Sigmoid colon (tissue), 6 donors: ENCODE measurements at regions not wholly inside any gene's neighbourhood (a gene's known extent, or its start where the extent isn't known, plus 50 kb on each side); places are given as distances from the start of the nearest gene placed in this dataset.

Source experiments
- DNase-seq: peaks from one replicate; pipeline ENCODE4 v3.0.0-alpha.2; 2019
- H3K27ac ChIP-seq, 4 donors: fragments of 200-600 bp; sonication (generic); one replicate each; pipeline ENCODE4 v1.5.1; 2016 to 2019; ENCODE audit warnings: mild to moderate bottlenecking in 1 of 4
- H3K27me3 ChIP-seq, 3 donors: fragments of 200-600 bp; sonication (generic); one replicate each; pipeline ENCODE4 v1.5.1; 2019; ENCODE audit warnings: mild to moderate bottlenecking in 1 of 3
- H3K36me3 ChIP-seq, 4 donors: fragments of 200-600 bp; sonication (generic); one replicate each; pipeline ENCODE4 v1.5.1; 2016 to 2019
- H3K4me1 ChIP-seq, 4 donors: fragments of 200-600 bp; sonication (generic); one replicate each; pipeline ENCODE4 v1.5.1; 2017 to 2019
- H3K4me3 ChIP-seq, 4 donors: fragments of 200-600 bp; sonication (generic); one replicate each; pipeline ENCODE4 v1.5.1; 2017 to 2019; ENCODE audit warnings: mild to moderate bottlenecking in 2 of 4, moderate library complexity in 1 of 4
- H3K9me3 ChIP-seq, 4 donors: fragments of 200-600 bp in 3 of 4; sonication (generic) in 3 of 4; one replicate each; pipeline versions ENCODE4 v1.5.1 to v1.6.1; 2013 to 2019
- EP300 ChIP-seq, 4 donors: sonication (generic); formaldehyde crosslinking; IDR thresholded peaks; one replicate each; pipeline ENCODE4 v1.6.1; 2017; ENCODE audit warnings: antibody characterized with exemption in 4 of 4
- POLR2A ChIP-seq, 2 donors: fragments of 450-650 bp; IDR thresholded peaks; one replicate each; pipeline ENCODE4 v1.6.1; 2016; ENCODE audit warnings: antibody characterized with exemption in 2 of 2, mild to moderate bottlenecking in 2 of 2, moderate library complexity in 2 of 2
- POLR2AphosphoS5 ChIP-seq, 4 donors: sonication (generic); formaldehyde crosslinking; IDR thresholded peaks; one replicate each; pipeline ENCODE4 v1.6.1; 2017; ENCODE audit warnings: antibody characterized with exemption in 4 of 4
- WGBS, 2 donors: extraction: QIAGEN DNeasy Blood & Tissue Kit; methylation state at CpG; one replicate each; pipeline ENCODE4 v1.1.7; 2013; 5-methylcytosine and 5-hydroxymethylcytosine counted together
- intact Hi-C: fragments of 100-400 bp; cut with DNase I; formaldehyde crosslinking; loops from one replicate; pipeline ENCODE4 v1.15.1; 2023
- TF ChIP-seq, protein P1 (sequence below), 4 experiments: fragments of 450-650 bp in 3 of 4; fragments of 200-600 bp in 1 of 4; IDR thresholded peaks; one replicate each; pipeline ENCODE4 v1.5.1; 2016 to 2019; ENCODE audit warnings: antibody characterized with exemption in 4 of 4, mild to moderate bottlenecking in 3 of 4, moderate library complexity in 2 of 4
- donor health status: healthy with polysubstance abuse.
- donor health status: healthy.

DNA sequence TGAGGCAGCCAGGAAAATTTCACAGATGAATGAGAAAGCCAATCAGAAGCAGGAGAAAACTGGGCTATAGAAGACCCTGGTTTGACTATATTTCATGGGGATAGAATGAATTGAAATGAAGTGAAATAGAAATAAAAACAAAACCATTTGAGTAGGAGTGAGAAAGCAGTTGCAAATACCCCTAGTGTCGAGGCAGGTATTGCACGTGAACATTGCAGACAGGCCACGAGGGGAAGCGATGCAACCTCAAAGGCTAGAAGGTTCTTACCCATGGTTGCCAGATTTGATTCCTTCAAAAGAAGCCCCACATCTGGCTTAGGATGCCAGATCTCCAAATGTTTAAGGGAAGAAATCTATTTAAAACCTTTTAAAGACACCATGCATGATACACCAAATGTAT is 648.9 kb downstream of the VRK1 start:
- DNase-seq, result no peak
- Histone ChIP-seq H3K4me1 (no peaks in the 10 kb centered on the region), H3K36me3 (no peaks in the 10 kb centered on the region), H3K27me3 (no peaks in the 10 kb centered on the region), H3K27ac (no peak overlapping the region), H3K9me3 (no peaks in the 10 kb centered on the region), H3K4me3 (no peak overlapping the region)
- TF ChIP-seq EP300 (IDR thresholded peaks at IDR 0.05), result no peak
- 73 to 90% methylated on average over 4 of the region's 4 CpGs for WGBS, 2 donors
- intact Hi-C loops, result no loop called here

DNA sequence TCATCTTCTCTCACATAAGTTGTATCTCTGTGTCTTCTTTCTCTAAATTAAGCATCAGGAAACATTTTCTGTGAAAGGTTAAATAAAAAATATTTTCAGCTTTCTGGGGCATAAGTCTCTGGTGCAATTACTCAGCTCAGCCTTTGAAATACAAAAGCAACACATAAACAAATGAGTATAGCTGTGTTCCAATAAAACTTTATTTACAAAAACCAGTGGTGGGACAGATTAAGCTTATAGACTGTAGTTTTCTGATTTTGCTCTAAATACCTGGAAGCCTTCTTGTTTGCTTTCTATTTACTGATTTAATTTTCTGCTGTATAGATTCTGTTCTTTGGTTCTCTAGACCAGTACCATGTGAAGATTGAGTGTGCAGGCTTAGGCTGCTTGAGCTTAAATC is 655.1 kb downstream of the VRK1 start:
- Histone ChIP-seq H3K27ac (no peak overlapping the region), H3K9me3 (no peaks in the 10 kb centered on the region), H3K4me1 (no peaks in the 10 kb centered on the region), H3K27me3 (peaks cover 0 to 19% (median 0%) of the 10 kb centered on the region in 3 donors), H3K36me3 (no peaks in the 10 kb centered on the region), H3K4me3 (no peak overlapping the region)
- intact Hi-C loops, result no loop called here
- no peak for DNase-seq
- TF ChIP-seq, protein P1, sequence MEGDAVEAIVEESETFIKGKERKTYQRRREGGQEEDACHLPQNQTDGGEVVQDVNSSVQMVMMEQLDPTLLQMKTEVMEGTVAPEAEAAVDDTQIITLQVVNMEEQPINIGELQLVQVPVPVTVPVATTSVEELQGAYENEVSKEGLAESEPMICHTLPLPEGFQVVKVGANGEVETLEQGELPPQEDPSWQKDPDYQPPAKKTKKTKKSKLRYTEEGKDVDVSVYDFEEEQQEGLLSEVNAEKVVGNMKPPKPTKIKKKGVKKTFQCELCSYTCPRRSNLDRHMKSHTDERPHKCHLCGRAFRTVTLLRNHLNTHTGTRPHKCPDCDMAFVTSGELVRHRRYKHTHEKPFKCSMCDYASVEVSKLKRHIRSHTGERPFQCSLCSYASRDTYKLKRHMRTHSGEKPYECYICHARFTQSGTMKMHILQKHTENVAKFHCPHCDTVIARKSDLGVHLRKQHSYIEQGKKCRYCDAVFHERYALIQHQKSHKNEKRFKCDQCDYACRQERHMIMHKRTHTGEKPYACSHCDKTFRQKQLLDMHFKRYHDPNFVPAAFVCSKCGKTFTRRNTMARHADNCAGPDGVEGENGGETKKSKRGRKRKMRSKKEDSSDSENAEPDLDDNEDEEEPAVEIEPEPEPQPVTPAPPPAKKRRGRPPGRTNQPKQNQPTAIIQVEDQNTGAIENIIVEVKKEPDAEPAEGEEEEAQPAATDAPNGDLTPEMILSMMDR (IDR thresholded peaks at IDR 0.05), result no peak
- TF ChIP-seq POLR2A (IDR thresholded peaks at IDR 0.05) (no peak), POLR2AphosphoS5 (IDR thresholded peaks at IDR 0.05) (no peak), EP300 (IDR thresholded peaks at IDR 0.05) (no peak)

DNA sequence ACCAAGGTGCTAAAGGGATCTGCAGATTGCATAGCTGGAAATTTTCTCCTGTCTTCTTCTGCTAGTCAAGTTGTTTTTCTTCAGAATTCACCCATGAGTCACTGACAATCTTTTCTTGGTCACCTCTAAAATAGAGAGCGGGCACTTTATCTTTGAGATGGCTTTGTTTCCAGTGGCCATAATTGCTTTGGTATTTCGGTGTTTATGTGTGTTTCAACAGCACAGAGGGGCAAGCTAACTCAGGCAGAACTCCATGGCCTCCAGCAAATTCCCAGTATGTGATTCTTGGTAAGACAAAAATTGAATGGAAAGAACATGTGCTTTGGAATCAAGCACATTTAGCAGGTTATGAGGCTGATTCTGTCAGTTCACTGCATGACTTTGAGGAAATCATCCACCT is 656.8 kb downstream of the VRK1 start:
- 93 to 95% methylated on average over 2 of the region's 2 CpGs for WGBS, 2 donors
- peaks cover 0 to 35% (median 0%) of the 10 kb centered on the region in 3 donors for H3K27me3 ChIP-seq
- no peak overlapping the region for H3K27ac ChIP-seq
- intact Hi-C loops, result no loop called here
- TF ChIP-seq, protein P1 (IDR thresholded peaks at IDR 0.05), result no peak
- TF ChIP-seq EP300 (IDR thresholded peaks at IDR 0.05) (no peak), POLR2A (IDR thresholded peaks at IDR 0.05) (no peak), POLR2AphosphoS5 (IDR thresholded peaks at IDR 0.05) (no peak)
- DNase-seq, result no peak
- H3K4me3 ChIP-seq, result no peak overlapping the region
- H3K4me1 ChIP-seq, result peaks cover 0 to 3% (median 0%) of the 10 kb centered on the region in 4 donors
- H3K9me3 ChIP-seq, result no peaks in the 10 kb centered on the region
- H3K36me3 ChIP-seq, result no peaks in the 10 kb centered on the region

DNA sequence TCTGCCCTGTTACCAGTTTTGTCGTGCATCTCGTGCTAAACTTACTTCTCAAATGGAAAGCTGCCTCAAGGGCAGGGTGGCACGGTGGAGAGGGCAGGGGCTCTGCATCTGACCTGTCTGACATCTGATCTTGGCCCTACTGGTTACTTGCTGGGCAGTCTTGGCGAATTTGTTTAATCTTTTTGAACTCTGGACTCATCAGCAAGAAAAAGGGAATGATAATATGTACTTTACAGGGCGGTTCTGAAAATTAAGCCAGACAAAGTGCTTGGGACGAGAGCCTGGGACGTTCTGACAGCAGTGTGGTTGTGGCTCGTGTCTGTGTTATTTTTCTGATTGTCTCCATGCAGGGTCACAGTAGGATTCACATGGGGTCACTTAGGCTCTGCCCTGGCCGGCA is 659.3 kb downstream of the VRK1 start:
- no peak overlapping the region for H3K27ac ChIP-seq
- no peak for TF ChIP-seq POLR2A (IDR thresholded peaks at IDR 0.05)
- TF ChIP-seq EP300 (IDR thresholded peaks at IDR 0.05), result no peak
- TF ChIP-seq, protein P1 (IDR thresholded peaks at IDR 0.05), result no peak
- no peak for TF ChIP-seq POLR2AphosphoS5 (IDR thresholded peaks at IDR 0.05)
- no peak overlapping the region for H3K4me3 ChIP-seq
- peaks cover 0 to 6% (median 0%) of the 10 kb centered on the region in 4 donors for H3K4me1 ChIP-seq
- no peaks in the 10 kb centered on the region for H3K36me3 ChIP-seq
- no peak for DNase-seq
- intact Hi-C loops, result no loop called here
- 28 to 67% methylated on average over 9 of the region's 9 CpGs for WGBS, 2 donors
- H3K9me3 ChIP-seq, result no peaks in the 10 kb centered on the region
- peaks cover 0 to 36% (median 4%) of the 10 kb centered on the region in 3 donors for H3K27me3 ChIP-seq

DNA sequence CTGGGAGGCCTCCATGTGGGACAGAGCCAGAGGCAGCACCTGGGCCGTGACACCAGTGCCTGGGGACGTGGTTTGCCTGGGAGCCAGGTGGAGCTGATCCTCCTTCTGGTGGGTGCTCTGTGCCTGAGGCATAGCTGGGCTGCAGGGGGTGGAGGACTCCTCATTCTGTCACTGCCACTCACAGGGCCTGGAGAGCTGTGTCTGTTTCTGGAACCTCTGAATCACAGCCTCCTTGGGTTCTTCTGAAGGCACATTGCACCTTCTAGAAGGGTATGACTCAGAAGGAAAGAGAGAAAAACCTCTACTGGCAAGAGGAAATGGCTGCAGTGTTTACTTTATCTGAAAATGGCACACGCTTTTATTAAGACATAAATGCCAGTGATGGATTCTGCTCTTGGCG is 659.8 kb downstream of the VRK1 start:
- 11 to 54% methylated on average over 4 of the region's 4 CpGs for WGBS, 2 donors
- intact Hi-C loops, result no loop called here
- TF ChIP-seq EP300 (IDR thresholded peaks at IDR 0.05), result no peak
- TF ChIP-seq POLR2AphosphoS5 (IDR thresholded peaks at IDR 0.05), result no peak
- no peak for TF ChIP-seq POLR2A (IDR thresholded peaks at IDR 0.05)
- TF ChIP-seq, protein P1 (IDR thresholded peaks at IDR 0.05), result no peak

More for the DNA sequence above, 659.8 kb downstream of the VRK1 start:
- H3K4me1 ChIP-seq, result peaks cover 0 to 6% (median 0%) of the 10 kb centered on the region in 4 donors
- no peak for DNase-seq
- H3K4me3 ChIP-seq, result no peak overlapping the region
- H3K27me3 ChIP-seq, result peaks cover 0 to 36% (median 4%) of the 10 kb centered on the region in 3 donors
- no peak overlapping the region for H3K27ac ChIP-seq
- no peaks in the 10 kb centered on the region for H3K36me3 ChIP-seq
- no peaks in the 10 kb centered on the region for H3K9me3 ChIP-seq
